H9 (cell line): ENCODE measurements at regions not wholly inside any gene's neighbourhood (a gene's known extent, or its start where the extent isn't known, plus 50 kb on each side); places are given as distances from the start of the nearest gene placed in this dataset.

Experiments used
- DNase-seq: peaks from one replicate; pipeline ENCODE4 v3.0.0-alpha.2; 2017
- H2AFZ ChIP-seq: one replicate; pipeline ENCODE4 v1.6.1; 2013; ENCODE audit warnings: mild to moderate bottlenecking, low read length, control low read depth, moderate library complexity
- H2AK5ac ChIP-seq: 2 replicates; pipeline ENCODE4 v1.6.1; 2013; ENCODE audit warnings: low read length, control low read depth, mixed read lengths; ENCODE audit not compliant: insufficient read length
- H2BK120ac ChIP-seq: one replicate; pipeline ENCODE4 v1.6.1; 2013; ENCODE audit warnings: low read depth, mild to moderate bottlenecking, low read length, control low read depth, inconsistent platforms; ENCODE audit not compliant: poor library complexity, severe bottlenecking
- H2BK12ac ChIP-seq: 2 replicates; pipeline ENCODE4 v1.6.1; 2013; ENCODE audit warnings: low read length, control low read depth, mixed read lengths, low read depth; ENCODE audit not compliant: insufficient read length
- H2BK15ac ChIP-seq: 2 replicates; pipeline ENCODE4 v1.6.1; 2013; ENCODE audit warnings: low read depth, low read length, control low read depth
- H2BK20ac ChIP-seq: one replicate; pipeline ENCODE4 v1.6.1; 2013; ENCODE audit warnings: low read depth, mild to moderate bottlenecking, low read length, control low read depth, inconsistent platforms; ENCODE audit not compliant: poor library complexity, severe bottlenecking
- H2BK5ac ChIP-seq: 2 replicates; pipeline ENCODE4 v1.6.1; 2013; ENCODE audit warnings: low read length, control low read depth, mixed read lengths; ENCODE audit not compliant: insufficient read length
- H3K14ac ChIP-seq: 2 replicates; pipeline ENCODE4 v1.6.1; 2013; ENCODE audit warnings: low read length, control low read depth; ENCODE audit not compliant: insufficient read depth
- H3K18ac ChIP-seq: 2 replicates; pipeline ENCODE4 v1.6.1; 2013; ENCODE audit warnings: low read depth, mild to moderate bottlenecking, mixed read lengths, low read length, control low read depth; ENCODE audit not compliant: insufficient read length
- H3K23ac ChIP-seq: 2 replicates; pipeline ENCODE4 v1.6.1; 2013; ENCODE audit warnings: low read length, control low read depth, mixed read lengths, low read depth; ENCODE audit not compliant: insufficient read length
- H3K23me2 ChIP-seq: 2 replicates; pipeline ENCODE4 v1.6.1; 2013; ENCODE audit warnings: low read depth, mild to moderate bottlenecking, mixed read lengths, low read length, control low read depth; ENCODE audit not compliant: insufficient read length, poor library complexity, severe bottlenecking
- H3K27ac ChIP-seq: 2 replicates; pipeline ENCODE4 v1.5.1; 2013; ENCODE audit warnings: low read length, control low read depth, mixed read lengths, low read depth; ENCODE audit not compliant: insufficient read length
- H3K27me3 ChIP-seq: 2 replicates; pipeline ENCODE4 v1.6.1; 2013; ENCODE audit warnings: low read length, control low read depth, inconsistent platforms; ENCODE audit not compliant: insufficient read depth
- H3K4ac ChIP-seq: 2 replicates; pipeline ENCODE4 v1.6.1; 2013; ENCODE audit warnings: low read depth, mild to moderate bottlenecking, control low read depth, inconsistent platforms, low read length, moderate library complexity
- H3K4me1 ChIP-seq: 2 replicates; pipeline ENCODE4 v1.6.1; 2013; ENCODE audit warnings: low read length, control low read depth, inconsistent platforms; ENCODE audit not compliant: insufficient read depth
- H3K4me2 ChIP-seq: 2 replicates; pipeline ENCODE4 v1.6.1; 2013; ENCODE audit warnings: low read length, control low read depth, mixed read lengths; ENCODE audit not compliant: insufficient read length, insufficient read depth
- H3K56ac ChIP-seq: 2 replicates; pipeline ENCODE4 v1.6.1; 2013; ENCODE audit warnings: low read depth, mild to moderate bottlenecking, mixed read lengths, low read length, control low read depth; ENCODE audit not compliant: insufficient read length
- H3K79me1 ChIP-seq: 2 replicates; pipeline ENCODE4 v1.6.1; 2013; ENCODE audit warnings: low read depth, mild to moderate bottlenecking, moderate library complexity, low read length, control low read depth, inconsistent platforms; ENCODE audit not compliant: insufficient read depth, poor library complexity, severe bottlenecking
- H3K79me2 ChIP-seq: 2 replicates; pipeline ENCODE4 v1.6.1; 2013; ENCODE audit warnings: low read length, control low read depth, inconsistent platforms; ENCODE audit not compliant: insufficient read depth
- H3K9ac ChIP-seq: 2 replicates; pipeline ENCODE4 v1.6.1; 2013; ENCODE audit warnings: low read length, control low read depth, mixed read lengths; ENCODE audit not compliant: insufficient read length; ENCODE audit errors: extremely low read depth
- H3K9me3 ChIP-seq: one replicate; pipeline ENCODE4 v1.6.1; 2013; ENCODE audit warnings: low read depth, low read length, inconsistent platforms; ENCODE audit not compliant: control insufficient read depth
- H3T11ph ChIP-seq: one replicate; pipeline ENCODE4 v1.6.1; 2013; ENCODE audit warnings: mild to moderate bottlenecking, low read length, control low read depth, inconsistent platforms
- H4K20me1 ChIP-seq: one replicate; pipeline ENCODE4 v1.6.1; 2013; ENCODE audit not compliant: control insufficient read depth, insufficient read length, insufficient read depth
- H4K5ac ChIP-seq: 2 replicates; pipeline ENCODE4 v1.6.1; 2013; ENCODE audit warnings: low read depth, mild to moderate bottlenecking, mixed read lengths, low read length, control low read depth; ENCODE audit not compliant: insufficient read length
- H4K8ac ChIP-seq: replicated peaks from 2 replicates; pipeline ENCODE4 v1.6.1; 2013; ENCODE audit warnings: low read length, control low read depth, mixed read lengths, low read depth; ENCODE audit not compliant: insufficient read length
- H4K91ac ChIP-seq: 2 replicates; pipeline ENCODE4 v1.6.1; 2013; ENCODE audit warnings: low read depth, mild to moderate bottlenecking, moderate library complexity, mixed read lengths, low read length, control low read depth; ENCODE audit not compliant: insufficient read length
- H3K27ac Mint-ChIP-seq, 3 experiments: 2 replicates in 2 of 3; 3 replicates in 1 of 3; pipeline ENCODE4 v1.8.0; 2020 to 2021; ENCODE audit warnings: mixed read lengths in 3 of 3, mild to moderate bottlenecking in 1 of 3, moderate library complexity in 1 of 3
- H3K27me3 Mint-ChIP-seq: 2 replicates; pipeline ENCODE4 v1.8.0; 2021; ENCODE audit warnings: low read depth, mild to moderate bottlenecking, moderate library complexity, mixed read lengths
- H3K36me3 Mint-ChIP-seq, 3 experiments: 2 replicates in 2 of 3; 3 replicates in 1 of 3; pipeline ENCODE4 v1.8.0; 2020 to 2021; ENCODE audit warnings: low read depth in 3 of 3, mixed read lengths in 3 of 3; ENCODE audit not compliant: insufficient read depth in 1 of 3
- H3K4me1 Mint-ChIP-seq, 2 experiments: 2 replicates each; pipeline ENCODE4 v1.8.0; 2020; ENCODE audit warnings: mixed read lengths in 2 of 2
- H3K4me3 Mint-ChIP-seq, 2 experiments: 2 replicates in 1 of 2; 3 replicates in 1 of 2; pipeline ENCODE4 v1.8.0; 2020 to 2021; ENCODE audit warnings: mild to moderate bottlenecking in 2 of 2, mixed read lengths in 2 of 2, moderate library complexity in 1 of 2
- H3K9me3 Mint-ChIP-seq, 2 experiments: 2 replicates in 1 of 2; 3 replicates in 1 of 2; pipeline ENCODE4 v1.8.0; 2020; ENCODE audit warnings: mild to moderate bottlenecking in 2 of 2, mixed read lengths in 2 of 2, moderate library complexity in 1 of 2
- WGBS: extraction: QIAGEN DNeasy Blood & Tissue Kit; methylation state at CpG from one replicate; pipeline ENCODE4 v1.1.7; 2013; ENCODE audit warnings: missing lambda C conversion rate, low lambda C conversion rate, mixed read lengths; ENCODE audit not compliant: insufficient read length; ENCODE audit errors: extremely low coverage; 5-methylcytosine and 5-hydroxymethylcytosine counted together
- TF ChIP-seq, protein P1 (sequence below): fragments of 200-600 bp; sonication (generic); conservative IDR thresholded peaks from 3 replicates; pipeline ENCODE4 v1.8.0; 2021; ENCODE audit warnings: antibody characterized with exemption, mild to moderate bottlenecking

DNA sequence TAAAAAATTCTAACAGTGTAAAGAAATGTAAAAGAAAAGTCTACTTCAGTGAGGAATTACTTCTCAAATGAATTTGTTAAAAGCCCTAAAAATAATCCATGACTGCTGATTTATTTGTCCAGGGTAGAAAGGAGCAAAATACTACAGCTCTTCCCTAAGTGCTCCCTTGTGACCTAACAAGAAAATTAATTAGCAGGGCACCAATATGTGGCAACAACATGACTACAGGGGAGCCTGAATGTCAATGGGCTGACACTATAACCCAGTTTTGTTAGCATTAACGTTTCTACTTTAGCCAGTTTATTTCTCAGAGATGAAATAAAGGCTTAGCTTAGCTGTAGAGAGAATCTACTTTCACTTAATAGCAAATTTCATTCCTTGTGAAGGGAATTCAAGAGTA is 918.9 kb upstream of the EPHA5 start:
- Histone ChIP-seq H2BK15ac (no peak overlapping the region), H3K56ac (no peak overlapping the region), H3K23me2 (no peaks in the 10 kb centered on the region), H2AFZ (no peak overlapping the region), H4K20me1 (no peaks in the 10 kb centered on the region), H2BK20ac (no peak overlapping the region), H2BK12ac (no peak overlapping the region), H2BK120ac (no peak overlapping the region), H2AK5ac (no peak overlapping the region), H3K4me1 (no peaks in the 10 kb centered on the region), H3K9ac (no peak overlapping the region), H3K79me2 (no peaks in the 10 kb centered on the region), H4K8ac (no peak overlapping the region), H3K14ac (no peak overlapping the region), H3K79me1 (no peaks in the 10 kb centered on the region), H3K4me2 (no peak overlapping the region), H4K91ac (no peak overlapping the region), H3T11ph (no peak overlapping the region), H2BK5ac (no peak overlapping the region), H3K27ac (no peak overlapping the region), H3K9me3 (no peaks in the 10 kb centered on the region), H4K5ac (no peak overlapping the region), H3K27me3 (no peaks in the 10 kb centered on the region), H3K23ac (no peak overlapping the region), H3K18ac (no peak overlapping the region), H3K4ac (no peak overlapping the region)
- Mint-ChIP-seq H3K27me3 (no peaks in the 10 kb centered on the region; the same call in 1 of the 2 replicates), H3K4me3 (no peak overlapping the region), H3K4me1 (peaks cover 2 to 3% of the 10 kb centered on the region in 2 experiments; a peak in 3 of 4 replicates), H3K36me3 (no peaks in the 10 kb centered on the region), H3K27ac (no peak overlapping the region), H3K9me3 (no peaks in the 10 kb centered on the region)
- TF ChIP-seq, protein P1, sequence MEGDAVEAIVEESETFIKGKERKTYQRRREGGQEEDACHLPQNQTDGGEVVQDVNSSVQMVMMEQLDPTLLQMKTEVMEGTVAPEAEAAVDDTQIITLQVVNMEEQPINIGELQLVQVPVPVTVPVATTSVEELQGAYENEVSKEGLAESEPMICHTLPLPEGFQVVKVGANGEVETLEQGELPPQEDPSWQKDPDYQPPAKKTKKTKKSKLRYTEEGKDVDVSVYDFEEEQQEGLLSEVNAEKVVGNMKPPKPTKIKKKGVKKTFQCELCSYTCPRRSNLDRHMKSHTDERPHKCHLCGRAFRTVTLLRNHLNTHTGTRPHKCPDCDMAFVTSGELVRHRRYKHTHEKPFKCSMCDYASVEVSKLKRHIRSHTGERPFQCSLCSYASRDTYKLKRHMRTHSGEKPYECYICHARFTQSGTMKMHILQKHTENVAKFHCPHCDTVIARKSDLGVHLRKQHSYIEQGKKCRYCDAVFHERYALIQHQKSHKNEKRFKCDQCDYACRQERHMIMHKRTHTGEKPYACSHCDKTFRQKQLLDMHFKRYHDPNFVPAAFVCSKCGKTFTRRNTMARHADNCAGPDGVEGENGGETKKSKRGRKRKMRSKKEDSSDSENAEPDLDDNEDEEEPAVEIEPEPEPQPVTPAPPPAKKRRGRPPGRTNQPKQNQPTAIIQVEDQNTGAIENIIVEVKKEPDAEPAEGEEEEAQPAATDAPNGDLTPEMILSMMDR, result no peak
- no peak for DNase-seq
- WGBS, result no CpG with 5 or more reads among the region's 1 CpG
